Stomach (tissue), 4 donors: ENCODE measurements at regions not wholly inside any gene's neighbourhood (a gene's known extent, or its start where the extent isn't known, plus 50 kb on each side); places are given as distances from the start of the nearest gene placed in this dataset.

Experiments used
- CTCF ChIP-seq, 7 experiments: fragments of 450-650 bp in 4 of 7; fragments of 200-600 bp in 3 of 7; sonication (generic) in 3 of 7; IDR thresholded peaks; one replicate each; pipeline ENCODE4 v1.5.1; 2016 to 2019; ENCODE audit warnings: antibody characterized with exemption in 7 of 7, control low read depth in 2 of 7, mild to moderate bottlenecking in 1 of 7
- EP300 ChIP-seq: sonication (generic); formaldehyde crosslinking; IDR thresholded peaks from one replicate; pipeline ENCODE4 v1.6.1; 2017; ENCODE audit warnings: antibody characterized with exemption
- POLR2A ChIP-seq, 4 donors: fragments of 450-650 bp; IDR thresholded peaks; one replicate each; pipeline ENCODE4 v1.6.1; 2016; ENCODE audit warnings: antibody characterized with exemption in 4 of 4, control low read depth in 2 of 4, mild to moderate bottlenecking in 1 of 4, moderate library complexity in 1 of 4
- POLR2AphosphoS5 ChIP-seq, 3 donors: sonication (generic); formaldehyde crosslinking; IDR thresholded peaks; one replicate each; pipeline ENCODE4 v1.6.1; 2016; ENCODE audit warnings: antibody characterized with exemption in 3 of 3

GRCh38 chr10:118439824-118440223, 97.7 kb upstream of the FAM204A start:
- TF ChIP-seq EP300 (no peak), CTCF (IDR thresholded peaks at IDR 0.05) (no peak), POLR2A (IDR thresholded peaks at IDR 0.05) (no peak), POLR2AphosphoS5 (IDR thresholded peaks at IDR 0.05) (no peak)
